ENCODE measurements at regions not wholly inside any gene's neighbourhood (a gene's known extent, or its start where the extent isn't known, plus 50 kb on each side); places are given as distances from the start of the nearest gene placed in this dataset.

GRCh38 chr5:61738446-61738845 is 406.4 kb downstream of the ZSWIM6 start:
- no peak for TF ChIP-seq ESRRG (CRISPR knock-in tag; IDR thresholded peaks at IDR 0.05)
- no peak for TF ChIP-seq BACH2 (CRISPR knock-in tag; IDR thresholded peaks at IDR 0.05; ENCODE audit: borderline replicate concordance)
- no peak for TF ChIP-seq ISL1 (CRISPR knock-in tag; IDR thresholded peaks at IDR 0.05)
- no peak for TF ChIP-seq RARB (CRISPR knock-in tag; IDR thresholded peaks at IDR 0.05)
- TF ChIP-seq ZNF70 (CRISPR knock-in tag; IDR thresholded peaks at IDR 0.05), result no peak
- TF ChIP-seq, protein P1, sequence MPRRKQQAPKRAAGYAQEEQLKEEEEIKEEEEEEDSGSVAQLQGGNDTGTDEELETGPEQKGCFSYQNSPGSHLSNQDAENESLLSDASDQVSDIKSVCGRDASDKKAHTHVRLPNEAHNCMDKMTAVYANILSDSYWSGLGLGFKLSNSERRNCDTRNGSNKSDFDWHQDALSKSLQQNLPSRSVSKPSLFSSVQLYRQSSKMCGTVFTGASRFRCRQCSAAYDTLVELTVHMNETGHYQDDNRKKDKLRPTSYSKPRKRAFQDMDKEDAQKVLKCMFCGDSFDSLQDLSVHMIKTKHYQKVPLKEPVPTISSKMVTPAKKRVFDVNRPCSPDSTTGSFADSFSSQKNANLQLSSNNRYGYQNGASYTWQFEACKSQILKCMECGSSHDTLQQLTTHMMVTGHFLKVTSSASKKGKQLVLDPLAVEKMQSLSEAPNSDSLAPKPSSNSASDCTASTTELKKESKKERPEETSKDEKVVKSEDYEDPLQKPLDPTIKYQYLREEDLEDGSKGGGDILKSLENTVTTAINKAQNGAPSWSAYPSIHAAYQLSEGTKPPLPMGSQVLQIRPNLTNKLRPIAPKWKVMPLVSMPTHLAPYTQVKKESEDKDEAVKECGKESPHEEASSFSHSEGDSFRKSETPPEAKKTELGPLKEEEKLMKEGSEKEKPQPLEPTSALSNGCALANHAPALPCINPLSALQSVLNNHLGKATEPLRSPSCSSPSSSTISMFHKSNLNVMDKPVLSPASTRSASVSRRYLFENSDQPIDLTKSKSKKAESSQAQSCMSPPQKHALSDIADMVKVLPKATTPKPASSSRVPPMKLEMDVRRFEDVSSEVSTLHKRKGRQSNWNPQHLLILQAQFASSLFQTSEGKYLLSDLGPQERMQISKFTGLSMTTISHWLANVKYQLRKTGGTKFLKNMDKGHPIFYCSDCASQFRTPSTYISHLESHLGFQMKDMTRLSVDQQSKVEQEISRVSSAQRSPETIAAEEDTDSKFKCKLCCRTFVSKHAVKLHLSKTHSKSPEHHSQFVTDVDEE (CRISPR knock-in tag; IDR thresholded peaks at IDR 0.05), result no peak
- TF ChIP-seq ARNTL (CRISPR knock-in tag; IDR thresholded peaks at IDR 0.05; ENCODE audit: borderline replicate concordance, low read depth), result no peak
- TF ChIP-seq, protein P2, sequence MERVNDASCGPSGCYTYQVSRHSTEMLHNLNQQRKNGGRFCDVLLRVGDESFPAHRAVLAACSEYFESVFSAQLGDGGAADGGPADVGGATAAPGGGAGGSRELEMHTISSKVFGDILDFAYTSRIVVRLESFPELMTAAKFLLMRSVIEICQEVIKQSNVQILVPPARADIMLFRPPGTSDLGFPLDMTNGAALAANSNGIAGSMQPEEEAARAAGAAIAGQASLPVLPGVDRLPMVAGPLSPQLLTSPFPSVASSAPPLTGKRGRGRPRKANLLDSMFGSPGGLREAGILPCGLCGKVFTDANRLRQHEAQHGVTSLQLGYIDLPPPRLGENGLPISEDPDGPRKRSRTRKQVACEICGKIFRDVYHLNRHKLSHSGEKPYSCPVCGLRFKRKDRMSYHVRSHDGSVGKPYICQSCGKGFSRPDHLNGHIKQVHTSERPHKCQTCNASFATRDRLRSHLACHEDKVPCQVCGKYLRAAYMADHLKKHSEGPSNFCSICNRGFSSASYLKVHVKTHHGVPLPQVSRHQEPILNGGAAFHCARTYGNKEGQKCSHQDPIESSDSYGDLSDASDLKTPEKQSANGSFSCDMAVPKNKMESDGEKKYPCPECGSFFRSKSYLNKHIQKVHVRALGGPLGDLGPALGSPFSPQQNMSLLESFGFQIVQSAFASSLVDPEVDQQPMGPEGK (CRISPR knock-in tag; IDR thresholded peaks at IDR 0.05; ENCODE audit: borderline replicate concordance), result no peak
- TF ChIP-seq ZFP30 (CRISPR knock-in tag; IDR thresholded peaks at IDR 0.05), result no peak
- no peak for TF ChIP-seq ZNF565 (CRISPR knock-in tag; conservative IDR thresholded peaks at IDR 0.05; ENCODE audit: low read depth)
- TF ChIP-seq, protein P3, sequence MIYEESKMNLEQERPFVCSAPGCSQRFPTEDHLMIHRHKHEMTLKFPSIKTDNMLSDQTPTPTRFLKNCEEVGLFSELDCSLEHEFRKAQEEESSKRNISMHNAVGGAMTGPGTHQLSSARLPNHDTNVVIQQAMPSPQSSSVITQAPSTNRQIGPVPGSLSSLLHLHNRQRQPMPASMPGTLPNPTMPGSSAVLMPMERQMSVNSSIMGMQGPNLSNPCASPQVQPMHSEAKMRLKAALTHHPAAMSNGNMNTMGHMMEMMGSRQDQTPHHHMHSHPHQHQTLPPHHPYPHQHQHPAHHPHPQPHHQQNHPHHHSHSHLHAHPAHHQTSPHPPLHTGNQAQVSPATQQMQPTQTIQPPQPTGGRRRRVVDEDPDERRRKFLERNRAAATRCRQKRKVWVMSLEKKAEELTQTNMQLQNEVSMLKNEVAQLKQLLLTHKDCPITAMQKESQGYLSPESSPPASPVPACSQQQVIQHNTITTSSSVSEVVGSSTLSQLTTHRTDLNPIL (CRISPR knock-in tag; IDR thresholded peaks at IDR 0.05; ENCODE audit: low read depth), result no peak
- TF ChIP-seq OSR1 (CRISPR knock-in tag; IDR thresholded peaks at IDR 0.05), result no peak
- TF ChIP-seq TCF4 (CRISPR knock-in tag; IDR thresholded peaks at IDR 0.05; ENCODE audit: borderline replicate concordance), result no peak
- no peak for TF ChIP-seq POU6F1 (CRISPR knock-in tag; IDR thresholded peaks at IDR 0.05; ENCODE audit: borderline replicate concordance, low read depth)
